CD4-positive, alpha-beta T cell (primary cell): ENCODE measurements at regions not wholly inside any gene's neighbourhood (a gene's known extent, or its start where the extent isn't known, plus 50 kb on each side); places are given as distances from the start of the nearest gene placed in this dataset.
A peak's percentile ranks its signal among the peaks of the same experiment; 100 is the strongest.
"Not testable (repeated sequence)": the region's sequence is repeated elsewhere in the genome, so short reads cannot be mapped to it uniquely, and the experiment has no call there.

Source experiments
- ATAC-seq: fragments of 200-7000 bp; cut with Tn5 transposase; one replicate; pipeline ENCODE4 v1.10.0; 2022; ENCODE audit warnings: mild to moderate bottlenecking; ENCODE audit not compliant: poor library complexity
- CTCF ChIA-PET: fragments of 350-600 bp; sonication (Branson Sonifier 250); formaldehyde crosslinking; loops from one replicate; lab custom pipeline; 2021; ENCODE audit warnings: antibody characterized with exemption, inconsistent platforms; lab: Charles Lee
- POLR2A ChIA-PET: fragments of 350-600 bp; sonication (Branson Sonifier 250); formaldehyde crosslinking; loops from one replicate; lab custom pipeline; 2021; ENCODE audit warnings: antibody characterized with exemption, inconsistent platforms; lab: Charles Lee
- DNase-seq, 14 experiments: peaks; one replicate each; pipeline ENCODE4 v3.0.0-alpha.2; 2013 to 2020; ENCODE audit warnings: mixed read lengths in 2 of 14
- H3K27ac ChIP-seq, 2 donors: one replicate each; pipeline versions ENCODE4 v1.5.1 to v1.7.0; 2013; ENCODE audit warnings: low read length in 2 of 2, low read depth in 1 of 2, mild to moderate bottlenecking in 1 of 2
- H3K27me3 ChIP-seq, 2 experiments: 1 replicate in 1 of 2; 2 replicates in 1 of 2; pipeline versions ENCODE4 v1.6.1 to v1.7.0; 2013; ENCODE audit warnings: low read length in 2 of 2, control low read depth in 1 of 2, mild to moderate bottlenecking in 1 of 2, moderate library complexity in 1 of 2; ENCODE audit not compliant: insufficient read depth in 2 of 2, control insufficient read depth in 1 of 2
- H3K36me3 ChIP-seq: one replicate; pipeline ENCODE4 v1.6.1; 2013; ENCODE audit warnings: low read length, control low read depth; ENCODE audit not compliant: insufficient read depth
- H3K4me1 ChIP-seq: one replicate; pipeline ENCODE4 v1.6.1; 2013; ENCODE audit warnings: low read length, control low read depth; ENCODE audit not compliant: insufficient read depth
- H3K4me3 ChIP-seq: one replicate; pipeline ENCODE4 v1.5.1; 2013; ENCODE audit warnings: mild to moderate bottlenecking, low read length, moderate library complexity
- H3K9me3 ChIP-seq, 2 experiments: 1 replicate in 1 of 2; 2 replicates in 1 of 2; pipeline versions ENCODE4 v1.6.1 to v1.7.0; 2013; ENCODE audit warnings: low read length in 2 of 2, mild to moderate bottlenecking in 2 of 2, control low read depth in 1 of 2, moderate library complexity in 1 of 2; ENCODE audit not compliant: control insufficient read depth in 1 of 2, insufficient read depth in 1 of 2
- H3K27ac Mint-ChIP-seq: one replicate; pipeline ENCODE4 v1.8.0; 2020; ENCODE audit warnings: mixed read lengths
- H3K27me3 Mint-ChIP-seq: one replicate; pipeline ENCODE4 v1.8.0; 2021; ENCODE audit warnings: mixed read lengths
- H3K36me3 Mint-ChIP-seq: one replicate; pipeline ENCODE4 v1.8.0; 2021; ENCODE audit warnings: low read depth, mixed read lengths
- H3K4me1 Mint-ChIP-seq: one replicate; pipeline ENCODE4 v1.8.0; 2021; ENCODE audit warnings: low read depth, mixed read lengths
- H3K4me3 Mint-ChIP-seq: one replicate; pipeline ENCODE4 v1.8.0; 2020; ENCODE audit warnings: mild to moderate bottlenecking, mixed read lengths
- H3K9me3 Mint-ChIP-seq: one replicate; pipeline ENCODE4 v1.8.0; 2020; ENCODE audit warnings: mixed read lengths
- intact Hi-C, 2 experiments: fragments of 100-400 bp; cut with DNase I in 1 of 2; cut with micrococcal nuclease in 1 of 2; formaldehyde crosslinking; loops; one replicate each; pipeline versions ENCODE4 v1.15.1 to v1.9.0; 2023 to 2025; cut with DNase I, micrococcal nuclease
- TF ChIP-seq, protein P1 (sequence below): fragments of 200-600 bp; IDR thresholded peaks from one replicate; pipeline ENCODE4 v1.8.0; 2022; ENCODE audit warnings: antibody characterized with exemption, mild to moderate bottlenecking

DNA sequence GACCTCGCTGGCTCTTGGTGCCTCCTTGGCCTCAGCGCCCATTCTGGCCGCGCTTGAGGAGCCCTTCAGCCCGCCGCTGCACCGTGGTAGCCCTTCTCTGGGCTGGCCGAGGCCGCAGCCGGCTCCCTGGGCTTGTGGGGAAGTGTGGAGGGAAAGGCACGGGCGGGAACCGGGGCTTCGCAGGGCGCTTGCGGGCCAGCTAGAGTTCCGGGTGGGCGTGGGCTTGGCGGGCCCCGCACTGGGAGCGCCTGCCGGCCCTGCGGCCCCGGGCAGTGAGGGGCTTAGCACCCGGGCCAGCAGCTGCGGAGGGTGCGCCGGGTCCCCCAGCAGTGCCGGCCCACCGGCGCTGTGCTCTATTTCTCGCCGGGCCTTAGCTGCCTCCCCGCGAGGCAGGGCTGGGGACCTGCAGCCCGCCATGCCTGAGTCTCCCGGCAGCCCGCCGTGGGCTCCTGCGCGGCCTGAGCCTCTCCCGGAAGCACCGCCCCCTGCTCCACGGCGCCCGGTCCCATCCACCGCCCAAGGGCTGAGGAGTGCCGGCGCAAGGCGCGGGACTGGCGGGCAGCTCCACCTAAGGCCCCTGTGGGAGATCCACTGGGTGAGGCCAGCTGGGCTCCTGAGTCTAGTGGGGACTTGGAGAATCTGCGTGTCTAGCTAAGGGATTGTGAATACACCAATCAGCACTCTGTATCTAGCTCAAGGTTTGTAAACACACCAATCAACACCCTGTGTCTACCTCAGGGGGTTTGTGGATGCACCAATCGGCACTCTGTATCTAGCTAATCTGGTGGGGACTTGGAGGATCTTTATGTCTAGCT, 141.1 kb downstream of the SLCO4C1 start:
- H3K9me3 Mint-ChIP-seq, H3K9me3 ChIP-seq, H3K27me3 Mint-ChIP-seq, H3K27me3 ChIP-seq, H3K4me1 Mint-ChIP-seq, H3K4me1 ChIP-seq, H3K36me3 ChIP-seq, intact Hi-C loops, H3K36me3 Mint-ChIP-seq, H3K27ac Mint-ChIP-seq, H3K27ac ChIP-seq, POLR2A ChIA-PET: not testable (repeated sequence)
- peak; percentile 54 for ATAC-seq
- H3K4me3 ChIP-seq = peak overlapping the region; percentile 25
- peak overlapping the region; percentile 70 for H3K4me3 Mint-ChIP-seq
- peak in 4 of 14 experiments; percentile 2 to 8 (median 4) for DNase-seq
- CTCF ChIA-PET = interaction anchor here (1.1 kb wide), 1 partner anchor 7 kb away, joined by 3 read pairs; no protein-coding TSS in a partner anchor

GRCh38 chr5:102154291-102154690, 141.8 kb downstream of the SLCO4C1 start:
- Mint-ChIP-seq H3K9me3 (no peaks in the 10 kb centered on the region), H3K27ac (no peak overlapping the region), H3K4me1 (no peaks in the 10 kb centered on the region), H3K27me3 (no peaks in the 10 kb centered on the region), H3K36me3 (no peaks in the 10 kb centered on the region), H3K4me3 (peak overlapping the region; percentile 76)
- Histone ChIP-seq H3K4me3 (peak overlapping the region; percentile 25), H3K27me3 (no peaks in the 10 kb centered on the region), H3K4me1 (no peaks in the 10 kb centered on the region), H3K9me3 (no peaks in the 10 kb centered on the region), H3K27ac (no peak overlapping the region), H3K36me3 (no peaks in the 10 kb centered on the region)
- no peak for ATAC-seq
- CTCF ChIA-PET = no interaction called here
- TF ChIP-seq, protein P1, sequence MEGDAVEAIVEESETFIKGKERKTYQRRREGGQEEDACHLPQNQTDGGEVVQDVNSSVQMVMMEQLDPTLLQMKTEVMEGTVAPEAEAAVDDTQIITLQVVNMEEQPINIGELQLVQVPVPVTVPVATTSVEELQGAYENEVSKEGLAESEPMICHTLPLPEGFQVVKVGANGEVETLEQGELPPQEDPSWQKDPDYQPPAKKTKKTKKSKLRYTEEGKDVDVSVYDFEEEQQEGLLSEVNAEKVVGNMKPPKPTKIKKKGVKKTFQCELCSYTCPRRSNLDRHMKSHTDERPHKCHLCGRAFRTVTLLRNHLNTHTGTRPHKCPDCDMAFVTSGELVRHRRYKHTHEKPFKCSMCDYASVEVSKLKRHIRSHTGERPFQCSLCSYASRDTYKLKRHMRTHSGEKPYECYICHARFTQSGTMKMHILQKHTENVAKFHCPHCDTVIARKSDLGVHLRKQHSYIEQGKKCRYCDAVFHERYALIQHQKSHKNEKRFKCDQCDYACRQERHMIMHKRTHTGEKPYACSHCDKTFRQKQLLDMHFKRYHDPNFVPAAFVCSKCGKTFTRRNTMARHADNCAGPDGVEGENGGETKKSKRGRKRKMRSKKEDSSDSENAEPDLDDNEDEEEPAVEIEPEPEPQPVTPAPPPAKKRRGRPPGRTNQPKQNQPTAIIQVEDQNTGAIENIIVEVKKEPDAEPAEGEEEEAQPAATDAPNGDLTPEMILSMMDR = no peak
- no peak for DNase-seq
- POLR2A ChIA-PET = no interaction called here
- intact Hi-C loops = no loop called here

GRCh38 chr5:102153003-102153759, 142.9 kb downstream of the SLCO4C1 start:
- TF ChIP-seq, protein P1 = peak; percentile 27
- H3K27ac ChIP-seq = no peak overlapping the region
- no peaks in the 10 kb centered on the region for H3K9me3 Mint-ChIP-seq
- H3K36me3 Mint-ChIP-seq = no peaks in the 10 kb centered on the region
- ChIA-PET CTCF (no interaction called here), POLR2A (no interaction called here)
- no peaks in the 10 kb centered on the region for H3K9me3 ChIP-seq
- peak in 3 of 14 experiments; percentile 6 to 22 (median 8) for DNase-seq
- peak overlapping the region; percentile 40 for H3K4me3 Mint-ChIP-seq
- no peaks in the 10 kb centered on the region for H3K36me3 ChIP-seq
- no peaks in the 10 kb centered on the region for H3K4me1 Mint-ChIP-seq
- peak; percentile 41 for ATAC-seq
- no peaks in the 10 kb centered on the region for H3K4me1 ChIP-seq
- H3K4me3 ChIP-seq = no peak overlapping the region
- intact Hi-C loops = no loop called here
- H3K27me3 ChIP-seq = no peaks in the 10 kb centered on the region
- H3K27ac Mint-ChIP-seq = no peak overlapping the region
- no peaks in the 10 kb centered on the region for H3K27me3 Mint-ChIP-seq
